Osteocyte (in vitro differentiated cells): ENCODE measurements at regions not wholly inside any gene's neighbourhood (a gene's known extent, or its start where the extent isn't known, plus 50 kb on each side); places are given as distances from the start of the nearest gene placed in this dataset.
A peak's percentile ranks its signal among the peaks of the same experiment; 100 is the strongest.

ENCODE experiments used
- DNase-seq: peaks from one replicate; pipeline ENCODE4 v3.0.0; 2021; ENCODE audit warnings: mixed read lengths; ENCODE audit not compliant: unreplicated experiment; ENCODE audit errors: extremely low spot score
- H3K27ac Mint-ChIP-seq: one replicate; pipeline ENCODE4 v1.8.0; 2021; ENCODE audit warnings: mild to moderate bottlenecking, mixed read lengths; ENCODE audit not compliant: unreplicated experiment
- H3K27me3 Mint-ChIP-seq: one replicate; pipeline ENCODE4 v1.8.0; 2021; ENCODE audit warnings: mixed read lengths; ENCODE audit not compliant: unreplicated experiment
- H3K36me3 Mint-ChIP-seq: one replicate; pipeline ENCODE4 v1.8.0; 2021; ENCODE audit warnings: mixed read lengths; ENCODE audit not compliant: unreplicated experiment
- H3K4me1 Mint-ChIP-seq: one replicate; pipeline ENCODE4 v1.8.0; 2021; ENCODE audit warnings: mixed read lengths; ENCODE audit not compliant: unreplicated experiment
- H3K4me3 Mint-ChIP-seq: one replicate; pipeline ENCODE4 v1.8.0; 2021; ENCODE audit warnings: mild to moderate bottlenecking, moderate library complexity, mixed read lengths; ENCODE audit not compliant: unreplicated experiment
- H3K9me3 Mint-ChIP-seq: one replicate; pipeline ENCODE4 v1.8.0; 2021; ENCODE audit warnings: mixed read lengths; ENCODE audit not compliant: unreplicated experiment
- TF ChIP-seq, protein P1 (sequence below): fragments of 200-600 bp; sonication (generic); IDR thresholded peaks from 2 replicates; pipeline ENCODE4 v1.5.0; 2021; ENCODE audit warnings: antibody characterized with exemption, mild to moderate bottlenecking, moderate library complexity

DNA sequence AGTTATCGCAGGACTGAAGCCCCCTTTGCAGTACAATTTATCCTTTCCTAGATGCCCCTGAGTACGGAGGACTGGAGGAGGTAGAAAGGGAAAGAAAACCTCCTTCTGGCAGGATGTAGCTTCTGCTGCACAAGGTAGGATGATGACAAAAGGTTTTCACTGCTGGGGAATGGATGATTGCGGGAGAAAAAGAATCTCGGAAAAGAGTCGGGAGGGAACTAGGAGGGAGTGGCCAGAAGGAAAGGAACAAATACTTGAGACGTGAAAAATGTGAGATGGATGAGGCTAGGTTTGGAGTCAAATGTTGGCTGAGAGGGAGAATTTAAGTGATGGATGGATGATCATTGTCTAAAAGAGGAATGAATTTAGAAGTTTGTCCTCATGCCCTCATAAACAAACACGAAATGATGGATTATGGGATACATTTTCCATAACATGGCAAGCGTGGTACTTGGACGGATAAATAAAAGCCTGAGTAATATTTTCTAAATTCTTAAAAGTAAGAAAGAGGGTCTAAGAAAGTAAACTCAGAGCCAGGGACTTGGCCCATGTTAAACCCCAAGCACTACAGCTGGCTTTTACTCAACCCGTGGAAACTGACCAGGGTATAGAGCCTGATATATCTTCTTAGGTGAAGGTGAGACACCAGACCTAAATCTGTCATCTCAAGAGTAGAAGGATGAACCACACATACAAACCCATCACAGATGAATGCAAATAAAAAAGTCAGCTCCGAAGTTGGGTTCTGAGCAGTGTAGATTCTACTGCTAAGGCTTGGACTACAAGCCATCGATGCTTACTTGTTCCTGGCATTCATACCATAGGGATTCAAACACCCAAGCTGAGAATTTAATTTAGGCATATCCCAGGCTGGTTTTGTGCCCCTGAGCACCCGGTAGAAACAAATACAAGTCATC is 72.4 kb downstream of the HFE start:
- H3K27ac Mint-ChIP-seq, result peak overlapping the region; percentile 92
- no peaks in the 10 kb centered on the region for H3K9me3 Mint-ChIP-seq
- peaks cover 9% of the 10 kb centered on the region for H3K36me3 Mint-ChIP-seq
- H3K4me3 Mint-ChIP-seq, result peak overlapping the region; percentile 79
- no peaks in the 10 kb centered on the region for H3K27me3 Mint-ChIP-seq
- no peak for DNase-seq
- H3K4me1 Mint-ChIP-seq, result peaks cover 41% of the 10 kb centered on the region
- TF ChIP-seq, protein P1, sequence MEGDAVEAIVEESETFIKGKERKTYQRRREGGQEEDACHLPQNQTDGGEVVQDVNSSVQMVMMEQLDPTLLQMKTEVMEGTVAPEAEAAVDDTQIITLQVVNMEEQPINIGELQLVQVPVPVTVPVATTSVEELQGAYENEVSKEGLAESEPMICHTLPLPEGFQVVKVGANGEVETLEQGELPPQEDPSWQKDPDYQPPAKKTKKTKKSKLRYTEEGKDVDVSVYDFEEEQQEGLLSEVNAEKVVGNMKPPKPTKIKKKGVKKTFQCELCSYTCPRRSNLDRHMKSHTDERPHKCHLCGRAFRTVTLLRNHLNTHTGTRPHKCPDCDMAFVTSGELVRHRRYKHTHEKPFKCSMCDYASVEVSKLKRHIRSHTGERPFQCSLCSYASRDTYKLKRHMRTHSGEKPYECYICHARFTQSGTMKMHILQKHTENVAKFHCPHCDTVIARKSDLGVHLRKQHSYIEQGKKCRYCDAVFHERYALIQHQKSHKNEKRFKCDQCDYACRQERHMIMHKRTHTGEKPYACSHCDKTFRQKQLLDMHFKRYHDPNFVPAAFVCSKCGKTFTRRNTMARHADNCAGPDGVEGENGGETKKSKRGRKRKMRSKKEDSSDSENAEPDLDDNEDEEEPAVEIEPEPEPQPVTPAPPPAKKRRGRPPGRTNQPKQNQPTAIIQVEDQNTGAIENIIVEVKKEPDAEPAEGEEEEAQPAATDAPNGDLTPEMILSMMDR, result no peak

DNA sequence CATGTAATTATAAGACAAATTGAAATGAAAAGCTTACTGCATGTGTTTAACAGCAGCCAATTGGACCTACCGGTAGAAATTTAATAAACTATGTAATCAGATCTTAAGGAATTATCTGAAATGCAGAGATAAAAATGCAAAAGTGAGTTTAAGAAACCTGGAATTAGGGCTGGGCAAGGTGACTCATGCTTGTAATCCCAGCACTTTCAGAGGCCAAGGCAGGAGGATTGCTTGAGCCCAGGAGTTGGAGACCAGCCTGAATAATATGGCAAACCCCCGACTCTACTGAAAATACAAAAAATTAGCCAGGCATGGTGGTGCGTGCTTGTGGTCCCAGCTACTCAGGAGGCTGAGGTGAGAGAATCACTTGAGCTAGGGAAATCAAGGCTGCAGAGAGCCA is 74.1 kb downstream of the HFE start:
- peaks cover 28% of the 10 kb centered on the region for H3K4me1 Mint-ChIP-seq
- no peaks in the 10 kb centered on the region for H3K9me3 Mint-ChIP-seq
- no peaks in the 10 kb centered on the region for H3K27me3 Mint-ChIP-seq
- no peak overlapping the region for H3K27ac Mint-ChIP-seq
- TF ChIP-seq, protein P1, result no peak
- DNase-seq, result no peak
- H3K4me3 Mint-ChIP-seq, result no peak overlapping the region
- H3K36me3 Mint-ChIP-seq, result peaks cover 19% of the 10 kb centered on the region

DNA sequence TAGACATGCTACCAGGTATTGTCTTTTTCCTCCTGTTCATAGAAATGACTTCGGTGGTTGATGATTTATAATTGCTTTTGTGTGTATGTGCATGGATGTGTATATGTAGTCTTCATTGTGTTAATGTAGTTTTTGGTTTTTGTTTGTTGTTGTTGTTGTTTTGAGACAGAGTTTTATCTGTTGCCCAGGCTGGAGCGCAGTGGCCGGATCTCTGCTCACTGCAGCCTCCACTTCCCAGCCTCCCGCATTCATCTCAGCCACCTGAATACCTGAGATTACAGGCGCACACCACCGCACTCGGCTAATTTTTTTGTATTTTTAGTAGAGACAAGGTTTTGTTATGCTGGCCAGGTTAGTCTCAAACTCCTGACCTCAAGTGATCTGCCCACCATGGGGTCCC is 75.2 kb downstream of the HFE start:
- no peak overlapping the region for H3K4me3 Mint-ChIP-seq

DNA sequence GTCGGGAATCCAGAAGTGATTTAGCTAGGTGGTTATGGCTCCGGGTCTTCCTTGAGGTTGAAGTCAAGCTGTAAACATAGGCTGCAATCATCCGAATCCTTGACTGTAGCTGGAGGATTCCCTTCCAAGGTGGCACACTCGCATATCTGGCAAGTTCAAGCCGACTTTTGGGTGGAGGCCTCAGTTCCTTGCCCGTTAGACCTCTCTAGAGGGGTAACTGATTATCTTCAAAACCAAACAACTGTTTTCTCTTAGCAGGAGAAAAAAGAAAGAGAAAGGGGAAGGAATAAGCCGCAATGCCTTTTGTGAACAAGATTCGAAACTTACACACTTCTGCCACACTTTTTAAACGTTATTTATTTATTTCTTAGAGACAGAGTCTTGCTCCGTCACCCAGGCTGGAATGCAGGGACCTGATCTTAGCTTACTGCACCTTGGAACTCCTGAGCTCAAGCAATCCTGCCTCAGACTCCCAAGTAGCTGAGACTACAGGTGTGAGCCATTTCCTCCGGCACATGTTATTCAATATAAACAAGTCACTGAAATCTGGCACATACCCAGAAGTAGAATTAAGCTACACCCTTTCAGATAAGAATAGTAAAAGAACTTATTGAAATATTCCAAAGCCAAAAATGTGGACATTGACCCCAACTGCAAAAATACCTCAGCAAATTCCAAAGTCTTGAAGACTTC is 76.3 kb downstream of the HFE start:
- H3K36me3 Mint-ChIP-seq, result peaks cover 19% of the 10 kb centered on the region
- H3K4me1 Mint-ChIP-seq, result peaks cover 17% of the 10 kb centered on the region
- no peaks in the 10 kb centered on the region for H3K9me3 Mint-ChIP-seq
- H3K4me3 Mint-ChIP-seq, result no peak overlapping the region
- TF ChIP-seq, protein P1, result no peak
- no peak for DNase-seq
- no peak overlapping the region for H3K27ac Mint-ChIP-seq
- H3K27me3 Mint-ChIP-seq, result no peaks in the 10 kb centered on the region

More for the DNA sequence above, 75.2 kb downstream of the HFE start:
- H3K4me1 Mint-ChIP-seq, result peaks cover 20% of the 10 kb centered on the region
- H3K27ac Mint-ChIP-seq, result no peak overlapping the region
- no peak for DNase-seq
- H3K27me3 Mint-ChIP-seq, result no peaks in the 10 kb centered on the region
- TF ChIP-seq, protein P1, result no peak
- no peaks in the 10 kb centered on the region for H3K9me3 Mint-ChIP-seq
- peaks cover 19% of the 10 kb centered on the region for H3K36me3 Mint-ChIP-seq

DNA sequence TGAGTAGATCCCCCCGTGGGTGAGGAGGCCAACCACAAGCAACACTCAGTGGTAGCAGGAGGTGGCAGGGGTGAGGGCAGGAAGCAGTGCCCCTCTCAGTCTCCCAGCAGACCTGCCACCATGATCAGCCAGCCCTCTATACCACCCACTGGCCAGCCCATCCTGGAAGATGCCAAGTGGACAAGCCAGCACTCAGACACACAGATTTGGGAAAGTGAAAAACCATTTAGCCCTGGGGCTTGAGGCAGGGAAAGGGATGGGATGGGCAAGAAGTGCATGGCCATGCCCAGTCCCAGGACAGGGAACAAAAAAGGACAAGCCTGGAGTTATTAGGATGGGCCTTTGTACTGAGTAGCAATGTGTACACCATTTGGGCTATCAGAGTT is 76.9 kb downstream of the HFE start:
- H3K36me3 Mint-ChIP-seq, result peaks cover 19% of the 10 kb centered on the region
- no peak for DNase-seq
- no peak overlapping the region for H3K4me3 Mint-ChIP-seq
- no peaks in the 10 kb centered on the region for H3K9me3 Mint-ChIP-seq
- H3K27ac Mint-ChIP-seq, result no peak overlapping the region
- TF ChIP-seq, protein P1, result no peak
- peaks cover 17% of the 10 kb centered on the region for H3K4me1 Mint-ChIP-seq
- H3K27me3 Mint-ChIP-seq, result no peaks in the 10 kb centered on the region
